Activated CD4-positive, CD25-positive, alpha-beta regulatory T cell treated with anti-CD3 and anti-CD28 coated beads, Interleukin-2, amount 50 U/mL, for 24 hours (primary cell): ENCODE measurements at regions not wholly inside any gene's neighbourhood (a gene's known extent, or its start where the extent isn't known, plus 50 kb on each side); places are given as distances from the start of the nearest gene placed in this dataset.

Source experiments
- ATAC-seq, 2 donors: fragments of 150-1000 bp; cut with Tn5 transposase; one replicate each; pipeline ENCODE4 v1.10.0; 2021; ENCODE audit warnings: mild to moderate bottlenecking in 1 of 2, moderate library complexity in 1 of 2

DNA sequence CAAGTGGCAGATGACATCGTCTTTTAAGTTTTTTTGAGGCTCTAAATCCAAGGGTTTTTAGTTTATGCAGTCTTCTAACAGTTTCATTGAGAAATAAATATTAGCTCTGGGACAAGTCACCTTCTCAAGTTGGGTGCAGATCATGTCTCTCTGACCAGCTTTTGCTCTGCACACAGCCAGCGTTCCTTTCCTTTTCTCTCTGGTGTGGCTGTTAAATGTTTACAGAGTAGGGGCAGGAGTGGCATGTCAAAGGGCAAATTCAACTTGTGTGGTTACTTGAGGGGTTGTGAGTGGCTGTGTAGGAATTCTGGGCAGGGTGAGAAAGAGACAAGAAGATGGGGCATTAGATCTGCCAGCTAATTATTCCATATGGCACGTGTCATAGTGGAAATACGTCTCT lies 187.5 kb upstream of the HMHB1 start:
- ATAC-seq = no peak

DNA sequence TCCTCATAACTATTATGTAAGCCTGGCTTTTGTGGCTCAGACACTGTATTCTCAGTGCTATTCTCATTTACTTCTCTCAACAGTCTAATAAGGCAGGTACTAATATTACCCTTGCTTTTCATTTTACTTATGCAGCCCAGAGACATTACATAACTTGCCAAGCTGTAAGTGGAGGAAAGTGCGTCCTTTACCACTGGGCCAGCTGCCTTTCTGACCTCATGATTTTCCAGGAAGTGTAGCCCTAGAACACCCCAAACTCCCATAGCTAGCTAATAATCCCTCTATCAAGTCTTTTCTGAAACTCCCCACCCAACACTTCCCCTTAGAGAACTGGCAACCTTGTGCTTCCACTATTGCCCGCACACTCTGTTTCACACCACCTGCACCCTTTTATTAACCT lies 192.9 kb upstream of the HMHB1 start:
- no peak for ATAC-seq

DNA sequence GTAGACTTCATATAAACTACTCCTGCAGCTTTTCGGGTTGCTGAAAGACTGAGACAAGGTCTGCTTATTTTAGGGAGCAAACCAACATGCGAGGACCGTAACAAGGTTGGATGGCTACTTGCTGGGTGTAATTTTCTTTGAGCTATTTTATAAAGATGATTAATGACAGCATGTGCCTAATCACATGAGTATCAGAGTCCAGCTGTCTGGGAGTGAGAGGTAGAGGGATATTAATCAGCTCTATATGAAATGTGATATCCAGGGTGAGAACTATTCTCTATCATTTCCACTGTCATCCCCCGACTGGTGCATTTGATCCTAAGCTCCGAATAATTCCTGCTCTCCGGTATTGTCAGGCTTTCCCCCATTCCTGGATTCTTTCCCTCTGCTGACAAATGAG lies 193.8 kb upstream of the HMHB1 start:
- no peak for ATAC-seq

DNA sequence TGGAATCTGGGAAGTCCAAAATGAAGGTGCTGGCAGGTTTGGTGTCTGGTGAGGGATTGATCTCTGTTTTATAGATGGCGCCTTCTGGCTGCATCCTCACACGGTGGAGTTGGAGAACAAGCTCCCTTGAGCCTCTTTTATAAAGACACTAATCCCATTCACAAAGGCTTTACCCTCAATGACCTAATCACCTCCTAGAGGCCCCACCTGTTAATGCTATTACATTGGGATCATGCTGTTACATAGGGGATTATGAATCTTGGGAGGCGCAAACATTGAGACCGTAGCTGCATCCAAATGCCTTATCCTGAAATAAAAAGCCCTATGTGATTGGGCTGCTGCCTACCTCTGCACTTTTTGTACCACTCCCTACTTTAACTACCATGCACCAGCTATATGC lies 197.1 kb upstream of the HMHB1 start:
- no peak for ATAC-seq

DNA sequence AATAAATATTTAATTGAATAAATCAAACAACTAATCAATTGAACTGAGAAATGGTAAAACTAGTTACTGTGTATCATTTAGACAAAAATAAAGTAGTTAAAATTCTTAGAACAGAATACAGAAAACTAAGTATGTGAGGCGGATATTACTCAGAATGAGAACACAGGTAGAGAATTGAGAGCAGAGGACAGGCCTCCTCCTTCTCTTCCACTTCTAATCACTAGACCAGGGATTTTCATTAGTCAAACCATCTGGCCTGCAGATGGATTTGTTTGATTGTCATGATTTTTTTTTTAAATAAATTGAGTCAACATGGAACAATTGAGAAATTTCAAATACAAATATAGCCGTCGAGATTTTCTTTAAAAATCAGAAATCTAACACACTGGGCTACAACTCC lies 198.6 kb upstream of the HMHB1 start:
- peak; percentile 48 to 55 for ATAC-seq

DNA sequence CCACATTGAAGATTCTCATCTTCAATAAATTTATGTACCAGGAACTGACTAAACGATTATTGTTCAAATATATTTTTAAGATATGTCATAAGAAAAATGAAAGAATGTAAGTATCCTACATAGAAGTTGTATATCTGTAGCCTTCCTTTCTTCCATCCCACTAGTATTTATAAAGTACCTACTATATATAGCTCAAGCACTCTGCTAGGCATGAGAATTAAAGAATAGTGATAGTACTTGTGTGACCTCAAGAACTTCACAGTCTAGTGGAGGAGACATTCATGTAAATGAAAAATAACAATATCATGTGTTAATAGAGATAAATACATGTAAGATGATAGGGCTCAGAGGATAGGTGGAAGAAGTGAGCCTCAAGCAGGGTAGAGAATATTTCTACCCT lies 201.0 kb upstream of the HMHB1 start:
- ATAC-seq = no peak

DNA sequence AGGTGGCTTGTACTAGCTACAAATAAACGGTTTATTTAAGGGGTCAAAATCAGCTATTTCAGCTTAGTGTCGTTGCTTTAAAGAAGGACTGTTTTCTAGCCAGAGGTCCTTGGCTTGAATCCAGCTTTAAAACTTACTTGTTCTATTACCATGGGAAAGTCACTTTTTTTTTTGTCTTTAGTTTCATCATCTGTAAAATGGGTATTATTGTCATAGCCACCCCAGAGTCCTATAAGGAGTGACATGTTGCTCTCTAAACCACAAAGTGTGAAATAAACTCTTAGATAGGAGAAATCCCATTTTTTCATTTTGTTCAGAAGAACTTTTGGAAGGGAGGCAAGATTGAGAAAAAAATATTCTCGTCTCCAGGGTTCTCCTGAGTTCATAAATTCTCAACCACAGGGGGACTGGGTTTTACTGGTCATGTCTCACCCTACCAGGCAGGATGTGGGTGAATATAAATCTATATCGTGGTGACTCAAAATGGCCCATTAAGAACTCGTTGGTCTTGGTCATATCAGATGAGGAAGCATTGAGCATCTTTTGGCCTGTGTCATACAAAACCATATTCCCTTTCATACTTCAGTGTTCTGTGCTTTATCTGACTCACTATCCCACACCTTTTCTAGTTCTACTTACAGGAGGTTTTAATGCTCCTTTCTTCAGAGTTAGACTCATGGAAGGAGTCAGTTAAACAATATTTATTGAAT lies 202.7 kb upstream of the NR3C1 start:
- peak; percentile 83 to 89 for ATAC-seq

DNA sequence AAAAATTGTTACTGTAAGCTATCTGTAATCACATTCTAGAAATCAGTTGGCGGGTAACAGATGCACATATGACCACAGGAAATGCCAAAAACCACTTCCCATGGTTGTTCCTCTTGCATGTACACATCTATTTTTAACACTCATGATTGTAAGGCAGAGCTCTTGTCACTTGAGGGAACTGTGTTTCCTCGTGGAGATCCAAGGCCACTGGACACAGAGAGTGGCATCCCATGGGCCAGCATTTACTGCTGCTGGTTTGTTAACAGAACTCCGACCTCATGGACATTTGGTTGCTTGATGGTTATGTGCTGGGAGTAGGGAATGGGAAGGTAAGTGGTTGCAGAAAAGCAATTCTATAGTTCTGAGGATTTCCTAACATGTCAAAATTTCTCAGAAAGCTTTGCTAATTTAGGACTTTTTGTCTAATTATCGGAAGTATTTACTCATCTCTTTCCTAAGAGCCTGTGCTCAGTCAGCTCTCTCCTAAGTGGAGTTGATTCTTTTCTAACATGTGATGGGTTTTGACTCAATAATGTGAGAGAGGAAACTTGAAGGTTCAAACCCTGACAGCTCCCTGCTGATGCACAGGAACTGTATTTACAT lies 202.0 kb upstream of the NR3C1 start:
- peak; percentile 53 to 63 for ATAC-seq

DNA sequence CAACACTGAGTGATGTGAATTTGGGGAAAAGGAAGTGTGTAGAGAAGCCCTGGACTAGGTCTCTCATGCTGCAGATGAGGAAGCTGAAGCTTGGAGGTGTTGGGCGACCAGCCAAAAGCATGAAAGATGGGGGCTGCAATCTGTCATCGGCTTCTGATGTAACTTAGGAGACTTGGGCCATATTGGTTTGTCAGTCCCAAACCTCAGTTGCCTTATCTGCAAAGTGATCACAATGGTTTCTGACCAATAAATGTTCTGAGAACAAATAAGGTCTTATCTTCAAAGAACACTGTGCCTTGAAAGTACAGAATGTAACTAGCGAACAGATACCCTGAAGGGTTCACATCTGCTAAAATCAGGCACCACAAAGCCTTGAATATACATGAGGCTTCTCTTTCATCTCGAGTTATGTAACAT lies 198.4 kb upstream of the NR3C1 start:
- ATAC-seq = no peak

DNA sequence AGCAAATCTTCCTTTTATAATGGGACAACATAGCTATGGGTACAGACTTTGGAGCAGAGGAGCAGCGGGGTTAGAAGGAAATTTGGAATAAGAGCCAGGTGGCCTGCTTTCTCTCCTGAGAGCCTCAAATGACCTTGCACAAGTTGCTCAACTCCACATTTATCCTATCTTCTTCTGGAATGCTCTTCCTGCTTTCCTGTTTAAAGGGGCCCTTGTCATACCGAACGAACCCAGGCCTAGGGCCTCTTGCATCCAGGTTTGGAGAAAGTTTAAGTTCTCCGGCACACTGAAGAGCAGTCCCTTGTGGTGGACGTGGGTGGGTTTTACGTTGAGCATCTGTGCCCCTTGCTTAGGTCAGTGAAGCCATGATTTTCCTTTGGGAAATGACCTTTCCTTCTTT lies 197.9 kb upstream of the NR3C1 start:
- no peak for ATAC-seq

DNA sequence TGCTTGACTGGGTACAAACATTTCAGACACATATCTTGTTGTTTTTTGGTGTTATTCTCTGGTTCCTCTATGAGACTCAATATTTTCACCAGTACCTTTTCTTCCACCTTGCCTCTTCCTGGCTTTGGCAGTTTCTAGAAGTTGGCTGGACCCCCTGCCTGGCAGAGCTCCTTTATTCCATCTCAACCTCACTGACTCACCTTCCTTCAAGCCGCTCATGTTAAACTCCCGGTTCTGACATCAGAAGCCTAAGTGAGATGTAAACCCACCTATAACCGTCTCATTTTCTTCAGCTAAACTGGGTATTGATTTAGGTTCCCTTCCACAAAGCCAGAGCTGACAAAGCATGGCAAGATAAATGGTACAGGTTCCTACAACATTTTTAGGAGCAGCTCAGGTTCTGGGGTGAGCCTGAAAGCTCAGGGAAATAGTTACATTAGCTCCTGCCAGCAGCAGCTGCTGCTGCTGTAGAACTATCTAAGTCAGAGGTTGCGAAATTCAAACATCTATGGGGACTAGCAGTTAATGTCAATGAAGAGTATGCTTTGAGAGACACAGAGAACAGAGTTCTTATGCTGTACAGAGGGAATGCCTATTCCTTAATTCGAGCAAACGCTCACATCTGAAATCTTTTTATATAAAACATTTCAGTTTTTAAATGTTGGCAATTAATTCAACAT lies 197.1 kb upstream of the NR3C1 start:
- no peak for ATAC-seq

DNA sequence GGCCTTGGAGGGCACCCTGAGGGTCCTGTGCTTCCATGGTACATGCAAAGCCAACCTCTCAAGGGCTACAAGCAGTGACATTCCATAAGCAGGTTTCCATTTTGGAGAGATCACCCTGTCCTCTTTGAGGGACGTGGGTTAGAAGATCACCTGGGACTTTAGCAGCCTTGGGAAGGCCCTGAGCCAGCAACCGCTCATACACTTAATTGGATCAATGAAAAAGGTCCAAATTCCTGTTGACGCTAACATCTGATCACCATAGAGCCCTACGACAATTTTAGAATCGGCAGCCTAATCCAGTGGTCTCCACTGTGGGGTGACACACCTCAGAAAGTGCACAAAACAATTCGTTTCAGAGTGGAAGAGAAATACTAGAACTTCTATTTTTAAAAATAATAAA lies 196.0 kb upstream of the NR3C1 start:
- ATAC-seq = no peak

DNA sequence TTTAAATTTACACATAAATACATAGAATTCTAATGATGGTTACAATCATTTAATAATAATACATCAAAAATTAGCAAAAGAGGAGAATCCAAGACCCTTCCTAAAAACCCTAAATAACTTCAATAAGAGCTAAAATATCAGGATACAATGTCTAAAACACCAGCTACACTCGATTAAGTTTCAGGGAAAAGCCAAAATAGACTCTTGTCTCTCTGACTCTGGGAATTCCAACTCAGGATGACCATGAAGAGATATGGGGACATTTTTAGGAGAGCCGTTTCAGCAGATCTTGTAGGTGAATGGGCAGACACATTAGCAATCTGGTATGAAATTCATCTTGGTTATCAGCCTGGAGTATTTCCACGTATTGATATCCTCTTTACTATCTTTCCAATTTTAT lies 193.3 kb upstream of the NR3C1 start:
- no peak for ATAC-seq

DNA sequence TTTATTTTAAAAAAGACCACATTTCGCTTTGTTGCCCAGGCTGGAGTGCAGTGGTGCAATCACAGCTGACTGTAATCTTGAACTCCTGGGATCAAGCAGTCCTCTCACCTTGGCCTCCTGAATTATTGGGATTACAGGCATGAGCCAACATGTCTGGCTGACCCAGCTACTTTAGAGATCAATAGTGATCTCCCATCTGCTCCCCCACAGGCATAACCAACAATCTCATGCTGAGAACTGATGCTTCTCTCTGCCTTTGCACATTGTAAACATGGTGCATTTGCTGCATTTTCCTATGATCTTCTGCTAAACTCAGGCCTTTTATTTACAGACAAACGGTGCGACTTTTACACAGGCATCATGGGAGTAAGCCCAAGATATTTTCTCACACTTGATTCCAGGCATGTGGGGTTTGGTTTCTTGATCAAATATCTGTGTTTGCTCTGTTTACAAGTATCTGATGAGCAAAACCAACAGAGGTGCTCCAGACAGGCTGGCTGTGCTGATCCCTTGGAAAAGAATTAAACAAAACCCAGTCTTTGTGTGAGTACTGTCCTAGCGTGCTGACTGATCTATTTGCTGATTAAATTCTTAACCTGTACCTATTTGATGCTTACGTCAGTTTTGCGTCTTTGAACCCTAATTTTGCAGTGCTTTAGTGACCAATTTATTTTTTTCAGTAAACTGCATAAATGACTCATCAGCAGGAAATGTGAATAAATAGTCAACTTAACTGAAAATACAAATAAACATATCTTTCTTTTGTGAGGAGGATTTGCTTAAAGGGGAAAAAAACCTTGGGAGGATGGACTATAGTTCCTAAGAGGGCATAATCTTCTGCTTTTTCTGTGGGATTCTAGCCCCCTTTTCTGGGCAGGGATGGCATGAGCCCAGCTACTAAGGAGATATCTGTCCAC lies 191.7 kb upstream of the NR3C1 start:
- peak; percentile 51 to 65 for ATAC-seq

DNA sequence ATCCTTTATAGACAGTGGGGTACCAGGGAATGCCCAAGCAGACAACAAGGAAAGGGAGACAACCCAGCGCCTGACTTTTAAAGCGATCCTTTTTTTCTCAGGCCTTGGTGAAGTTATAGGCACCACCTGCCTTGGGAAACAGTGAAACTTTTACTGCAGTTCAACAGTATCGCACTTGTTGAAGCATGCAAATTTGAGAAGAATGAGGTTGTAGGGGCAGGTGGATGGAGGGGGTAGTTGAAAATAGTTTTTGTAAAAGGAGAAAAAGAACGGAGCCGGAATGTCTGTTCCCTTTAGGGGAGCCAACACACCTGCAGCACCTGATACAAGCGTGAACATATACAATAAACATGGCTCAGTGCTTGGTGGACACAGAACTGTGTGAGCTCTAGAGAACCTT lies 190.2 kb upstream of the NR3C1 start:
- ATAC-seq = no peak

DNA sequence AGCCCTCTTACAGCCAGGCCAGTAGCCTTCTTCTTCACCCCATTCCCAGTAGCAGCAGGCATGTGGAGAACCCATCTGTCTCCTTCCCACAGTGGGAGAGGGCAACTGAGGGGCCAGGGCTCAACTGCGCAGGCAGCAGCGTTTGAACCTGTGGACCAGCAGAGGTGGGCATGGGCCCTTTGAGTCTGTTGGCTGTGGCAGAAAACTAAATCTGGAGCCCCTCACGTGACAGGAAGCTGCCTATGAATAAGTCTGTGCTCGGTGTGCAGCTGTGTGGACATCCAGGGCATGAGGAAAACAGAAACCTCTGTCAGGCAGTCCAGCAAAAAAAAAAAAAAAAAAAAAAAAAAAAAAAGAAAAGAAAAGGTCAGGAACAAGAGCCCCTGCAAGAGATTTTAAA lies 189.2 kb upstream of the NR3C1 start:
- peak in 1 of 2 donors; percentile 53 for ATAC-seq

DNA sequence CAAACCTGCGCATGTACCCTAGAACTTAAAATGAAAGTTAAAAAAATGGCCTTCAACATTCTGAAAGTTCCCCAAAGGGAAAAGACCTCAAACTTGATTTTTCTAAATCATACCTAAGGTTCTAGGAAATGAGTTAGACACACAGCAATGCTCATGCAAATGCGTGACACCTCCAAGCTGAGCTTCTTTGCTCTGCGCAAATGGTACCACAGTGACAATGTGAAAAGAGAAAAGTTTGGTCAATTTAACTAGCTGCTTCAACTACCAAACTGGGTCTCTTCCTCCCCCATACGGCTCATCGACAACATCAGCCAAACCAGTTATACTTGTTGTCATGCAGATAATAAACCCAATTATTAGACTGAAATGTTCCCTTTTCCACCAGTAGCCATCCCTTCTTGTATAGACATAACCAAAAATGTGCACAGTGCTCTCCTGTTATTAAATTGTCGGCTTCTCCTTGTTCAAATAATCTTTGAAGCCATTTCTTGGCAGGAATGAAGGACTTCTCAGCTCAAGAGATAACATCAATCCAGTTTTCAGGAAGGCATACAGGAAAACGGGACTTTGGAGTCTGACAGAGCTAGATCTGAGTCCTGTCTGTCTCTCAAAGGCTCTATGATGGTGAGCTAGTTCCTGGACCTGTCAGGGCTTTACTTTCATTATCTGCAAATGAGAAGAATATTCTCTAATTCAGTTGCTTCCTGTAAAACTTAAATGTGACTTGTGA lies 185.6 kb upstream of the NR3C1 start:
- peak in 1 of 2 donors; percentile 22 for ATAC-seq

DNA sequence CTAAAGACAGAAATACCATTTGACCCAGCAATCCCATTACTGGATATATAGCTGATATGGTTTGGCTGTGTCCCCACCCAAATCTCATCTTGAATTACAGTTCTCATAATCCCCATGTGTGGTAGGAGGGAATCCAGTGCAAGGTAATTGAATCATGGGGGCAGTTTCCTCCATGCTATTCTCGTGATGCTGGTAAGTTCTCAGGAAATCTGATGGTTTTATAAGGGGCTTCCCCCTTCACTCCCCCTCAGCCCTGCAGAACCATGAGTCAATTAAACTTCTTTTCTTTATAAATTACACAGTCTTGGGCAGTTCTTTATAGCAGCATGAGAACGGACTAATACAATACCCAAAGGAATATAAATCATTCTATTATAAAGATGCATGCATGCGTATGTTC lies 184.6 kb upstream of the NR3C1 start:
- peak; percentile 43 to 48 for ATAC-seq

DNA sequence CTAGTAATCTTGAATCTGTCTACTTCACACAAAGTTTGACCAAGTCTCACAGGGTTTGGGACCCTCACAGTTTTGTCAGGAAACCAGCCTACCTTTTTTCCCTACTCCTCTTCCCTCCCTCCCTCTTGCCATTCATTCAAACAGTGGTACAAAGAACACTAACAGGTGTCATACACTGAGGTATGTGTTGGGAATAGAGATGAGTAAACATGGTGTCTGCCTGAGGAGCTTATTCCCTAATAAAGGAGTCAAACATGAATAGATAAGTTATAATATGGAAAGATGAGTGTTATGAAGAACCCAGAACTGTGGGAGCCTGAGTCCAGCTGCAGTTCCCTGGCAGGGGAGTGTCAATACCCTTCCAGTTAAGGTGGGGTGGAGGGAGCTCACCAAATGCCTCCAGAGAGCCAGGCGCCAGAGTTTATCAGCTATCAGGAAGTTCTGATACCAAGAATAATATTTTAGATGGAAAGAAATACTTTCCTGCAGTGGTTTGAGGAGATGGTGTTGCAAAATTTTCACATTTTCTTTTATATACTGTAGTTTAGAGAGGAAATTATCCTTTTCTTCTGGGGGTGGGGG lies 183.4 kb upstream of the NR3C1 start:
- no peak for ATAC-seq

DNA sequence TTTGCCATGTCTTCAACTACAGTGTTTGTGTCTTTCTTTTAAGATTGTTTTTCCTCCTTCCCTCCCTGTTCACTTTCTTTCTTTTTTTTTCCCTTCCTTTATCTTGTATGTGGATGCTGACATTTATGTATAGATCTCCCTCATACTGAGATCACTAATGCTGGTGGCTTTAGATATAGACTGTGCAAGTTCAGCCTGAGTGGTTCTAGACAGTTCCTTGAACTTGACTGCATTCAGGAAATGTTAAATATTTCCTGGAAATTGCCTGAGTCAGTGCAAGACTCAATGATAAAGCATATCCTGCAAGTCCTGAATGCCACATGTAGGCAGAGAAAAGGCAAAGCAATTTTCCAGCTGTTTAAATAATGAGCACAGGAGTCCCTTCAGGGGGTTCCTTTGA lies 182.5 kb upstream of the NR3C1 start:
- ATAC-seq = peak; percentile 55 to 70

DNA sequence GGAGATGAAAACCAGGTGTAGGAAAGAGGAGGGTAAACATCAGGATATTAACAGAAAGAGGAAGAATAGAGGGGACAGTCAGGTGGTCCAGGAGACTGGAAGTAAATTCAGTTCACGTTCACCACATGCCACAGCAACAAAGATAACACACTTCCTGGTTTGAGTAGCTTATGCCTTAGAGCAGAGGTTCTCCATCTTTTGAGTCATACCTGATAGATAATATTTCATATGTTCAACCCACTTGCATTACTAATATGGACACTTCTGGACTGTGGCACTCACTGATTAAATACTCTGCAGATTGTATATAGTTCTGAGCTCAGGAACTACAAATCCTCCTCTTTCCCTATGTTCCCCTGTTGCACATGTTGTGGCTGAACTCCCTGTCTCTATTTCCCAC lies 179.9 kb upstream of the NR3C1 start:
- ATAC-seq = peak in 1 of 2 donors; percentile 48

DNA sequence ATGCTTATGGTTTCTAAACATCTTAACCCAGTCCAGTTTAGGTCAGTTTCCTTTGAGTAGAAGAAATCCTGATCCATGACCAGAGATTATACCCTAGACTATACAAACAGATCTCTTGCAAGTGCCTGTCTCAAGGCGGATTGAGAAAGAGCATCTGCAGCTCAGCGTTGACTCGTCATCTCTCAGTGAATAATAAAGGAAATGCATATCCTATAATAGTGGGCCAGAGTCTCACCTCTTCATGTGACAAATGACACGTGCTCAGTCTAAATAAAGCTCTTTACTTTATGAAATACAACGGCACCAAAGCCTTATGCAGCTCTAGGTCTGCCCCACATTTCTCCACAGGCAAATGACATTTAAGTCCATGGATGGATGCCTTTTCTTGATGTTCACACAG lies 179.4 kb upstream of the NR3C1 start:
- ATAC-seq = peak in 1 of 2 donors; percentile 81
